ENCODE measurements at regions not wholly inside any gene's neighbourhood (a gene's known extent, or its start where the extent isn't known, plus 50 kb on each side); places are given as distances from the start of the nearest gene placed in this dataset.

GRCh38 chr18:11320986-11321385 is 171.6 kb upstream of the PIEZO2 start:
- peak; percentile 49 for DNase-seq (ENCODE audit: low read depth)

GRCh38 chr18:11316546-11316945 is 167.2 kb upstream of the PIEZO2 start:
- no peak for DNase-seq (ENCODE audit: low read depth)

GRCh38 chr18:11310476-11311086 is 161.2 kb upstream of the PIEZO2 start:
- DNase-seq (ENCODE audit: low read depth): peak; percentile 58

DNA sequence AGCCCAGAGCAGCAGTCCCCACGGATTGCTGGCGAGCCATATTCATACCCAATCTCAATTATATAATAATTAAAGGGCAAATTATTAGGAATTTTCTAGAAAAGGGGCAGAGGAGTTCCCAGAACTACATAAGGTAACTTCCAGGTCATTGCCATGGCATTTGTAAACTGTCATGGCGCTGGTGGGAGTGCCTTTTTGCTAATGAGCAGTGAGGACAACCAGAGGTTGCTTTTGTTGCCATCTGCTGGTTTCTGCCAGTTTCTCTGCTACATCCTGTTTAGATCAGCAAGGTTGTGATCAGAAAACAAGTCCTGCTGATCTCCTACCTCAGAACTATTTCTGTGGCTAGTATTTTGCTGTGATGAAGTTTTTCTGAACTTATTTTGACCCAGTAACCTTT is 159.8 kb upstream of the PIEZO2 start:
- peak; percentile 38 for DNase-seq (ENCODE audit: low read depth)

DNA sequence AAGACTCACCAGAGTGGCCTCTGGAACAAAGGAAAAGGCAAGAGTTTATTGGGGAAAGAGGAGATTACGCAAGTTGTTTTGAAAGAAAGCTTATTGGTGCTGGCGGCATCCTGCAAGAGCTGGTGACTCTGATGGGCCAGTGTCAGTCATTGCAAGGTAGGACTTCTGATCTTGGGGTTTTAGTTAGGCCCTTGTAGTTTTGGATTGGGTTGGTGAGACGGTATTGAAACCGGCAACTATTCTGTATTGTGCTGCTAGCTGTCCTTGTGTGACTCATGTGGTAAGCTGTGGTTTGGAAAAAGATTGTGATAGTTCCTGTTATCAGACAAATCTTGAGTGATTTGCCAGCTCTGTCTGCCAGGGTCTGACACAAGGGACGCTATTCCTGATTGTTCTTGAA is 159.1 kb upstream of the PIEZO2 start:
- peak; percentile 47 for DNase-seq (ENCODE audit: low read depth)

- DNase-seq (ENCODE audit: low read depth): no peak
These were observed 158.3 kb upstream of the PIEZO2 start for GRCh38 chr18:11307716-11308115.

DNA sequence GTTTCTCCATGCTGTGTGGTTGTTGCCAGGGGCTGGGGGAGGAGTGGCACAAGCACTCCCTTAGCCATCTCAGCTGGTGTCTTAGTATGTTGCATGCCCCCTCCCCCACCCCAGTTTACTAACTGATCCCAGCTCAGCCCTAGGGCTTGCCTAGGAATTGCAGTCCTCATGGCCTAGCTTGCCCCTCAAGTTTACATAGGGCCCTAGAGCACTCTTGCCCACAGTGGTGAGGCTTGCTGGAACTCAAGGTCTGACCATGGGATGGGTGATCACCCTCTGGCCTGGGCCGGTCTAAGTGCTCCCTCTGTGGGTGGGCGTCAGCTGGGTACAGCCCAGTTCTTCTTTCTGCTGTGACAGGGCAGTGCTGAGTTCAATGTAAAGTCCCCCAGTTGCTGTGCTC is 156.1 kb upstream of the PIEZO2 start:
- no peak for DNase-seq (ENCODE audit: low read depth)

GRCh38 chr18:11304928-11305327 is 155.6 kb upstream of the PIEZO2 start:
- DNase-seq (ENCODE audit: low read depth): no peak

DNA sequence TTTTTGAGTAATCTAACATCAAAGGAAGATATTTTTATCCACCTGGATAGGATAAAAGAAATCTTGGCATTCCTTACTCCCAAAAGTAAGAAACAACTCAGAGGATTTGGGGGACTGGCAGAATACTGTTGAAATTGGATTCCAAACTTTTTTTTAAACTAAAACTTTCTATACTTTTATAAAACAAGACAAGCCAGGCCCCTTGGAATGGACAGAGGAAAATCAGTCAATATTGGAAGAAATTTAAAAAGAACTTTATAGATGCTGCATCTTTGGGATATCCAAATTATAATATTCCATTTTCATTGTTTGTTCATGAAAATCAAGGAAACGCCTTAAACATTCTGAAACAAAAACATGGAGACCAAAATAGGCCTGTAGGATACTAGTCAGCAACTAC is 147.6 kb upstream of the PIEZO2 start:
- DNase-seq (ENCODE audit: low read depth): no peak

GRCh38 chr18:11293794-11294193 is 144.4 kb upstream of the PIEZO2 start:
- no peak for DNase-seq (ENCODE audit: low read depth)

DNA sequence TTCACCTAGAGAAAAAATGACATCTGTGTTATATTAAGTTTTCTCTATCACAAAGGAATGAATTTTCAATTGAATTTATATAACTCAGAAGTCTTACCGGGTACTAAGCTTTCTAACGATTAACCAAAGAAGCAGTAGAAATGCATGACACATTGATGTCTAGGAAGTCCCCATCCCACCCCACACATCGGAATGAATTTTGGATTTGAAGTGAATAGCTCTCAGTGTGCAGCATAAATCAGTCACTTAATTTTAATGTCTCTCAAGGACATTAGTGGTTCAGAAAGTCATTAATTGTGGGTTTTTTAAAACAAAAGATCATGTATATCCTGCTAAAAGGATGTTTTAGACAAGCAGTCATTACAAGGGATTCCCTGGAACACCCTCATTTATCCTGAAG is 141.4 kb upstream of the PIEZO2 start:
- no peak for DNase-seq (ENCODE audit: low read depth)

DNA sequence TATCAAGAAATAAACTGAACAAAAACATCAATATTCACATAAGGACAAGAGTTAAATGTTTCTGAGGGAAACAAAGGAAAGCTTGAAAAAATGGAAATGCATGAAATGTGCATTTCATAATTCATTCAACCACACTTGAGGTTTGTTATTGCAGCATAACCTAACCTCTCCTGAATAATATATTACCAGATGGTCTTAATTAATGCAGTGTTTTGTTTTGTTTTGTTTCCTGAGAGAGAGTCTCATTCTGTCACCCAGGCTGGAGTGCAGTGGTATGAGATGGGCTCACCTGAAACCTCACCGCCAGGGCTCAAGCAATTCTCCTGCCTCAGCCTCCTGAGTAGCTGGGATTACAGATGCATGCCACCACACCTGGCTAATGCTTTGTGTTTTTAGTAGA is 139.9 kb upstream of the PIEZO2 start:
- no peak for DNase-seq (ENCODE audit: low read depth)

- no peak for DNase-seq (ENCODE audit: low read depth)
These were observed 139.0 kb upstream of the PIEZO2 start for GRCh38 chr18:11288401-11288800.

GRCh38 chr18:11286431-11286830 is 137.1 kb upstream of the PIEZO2 start:
- no peak for DNase-seq (ENCODE audit: low read depth)

GRCh38 chr18:11284811-11285210 is 135.4 kb upstream of the PIEZO2 start:
- no peak for DNase-seq (ENCODE audit: low read depth)

- DNase-seq (ENCODE audit: low read depth): no peak
These were observed 135.0 kb upstream of the PIEZO2 start for GRCh38 chr18:11284349-11284748.

DNA sequence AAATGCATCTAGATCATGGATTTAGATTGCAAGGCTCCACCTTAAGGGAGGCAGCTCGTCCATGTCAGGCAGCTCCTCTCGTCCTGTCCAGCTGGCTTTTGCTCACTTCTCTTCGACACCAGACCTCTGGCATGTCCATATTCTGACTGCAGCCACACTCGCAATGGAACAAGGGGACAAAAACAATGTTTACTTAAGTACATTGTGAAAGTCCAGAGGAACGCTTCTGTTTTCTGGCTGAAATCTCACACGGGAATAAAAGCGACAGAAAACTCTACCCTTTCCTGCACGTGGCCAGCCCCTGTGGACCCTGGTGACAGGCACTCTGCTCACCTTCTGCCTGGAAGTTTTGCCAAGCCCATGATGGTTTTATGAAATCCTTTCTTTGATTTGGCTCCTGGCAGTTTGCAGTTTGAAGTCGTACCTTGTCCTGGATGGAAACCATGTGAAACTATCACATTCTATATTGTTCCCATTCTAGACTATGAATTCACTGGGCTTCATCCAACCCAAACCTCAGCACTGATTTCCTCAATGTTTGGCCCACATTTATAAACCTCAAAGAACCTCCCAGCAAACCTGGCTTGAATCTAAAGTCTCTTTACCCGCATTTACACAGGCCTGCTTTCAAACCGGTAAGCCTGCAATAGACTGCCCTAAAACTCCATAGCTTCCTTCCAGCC is 134.3 kb upstream of the PIEZO2 start:
- no peak for DNase-seq (ENCODE audit: low read depth)

GRCh38 chr18:11279461-11279860 is 130.1 kb upstream of the PIEZO2 start:
- DNase-seq (ENCODE audit: low read depth): no peak

- DNase-seq (ENCODE audit: low read depth): no peak
These were observed 127.3 kb upstream of the PIEZO2 start for GRCh38 chr18:11276678-11277077.

DNA sequence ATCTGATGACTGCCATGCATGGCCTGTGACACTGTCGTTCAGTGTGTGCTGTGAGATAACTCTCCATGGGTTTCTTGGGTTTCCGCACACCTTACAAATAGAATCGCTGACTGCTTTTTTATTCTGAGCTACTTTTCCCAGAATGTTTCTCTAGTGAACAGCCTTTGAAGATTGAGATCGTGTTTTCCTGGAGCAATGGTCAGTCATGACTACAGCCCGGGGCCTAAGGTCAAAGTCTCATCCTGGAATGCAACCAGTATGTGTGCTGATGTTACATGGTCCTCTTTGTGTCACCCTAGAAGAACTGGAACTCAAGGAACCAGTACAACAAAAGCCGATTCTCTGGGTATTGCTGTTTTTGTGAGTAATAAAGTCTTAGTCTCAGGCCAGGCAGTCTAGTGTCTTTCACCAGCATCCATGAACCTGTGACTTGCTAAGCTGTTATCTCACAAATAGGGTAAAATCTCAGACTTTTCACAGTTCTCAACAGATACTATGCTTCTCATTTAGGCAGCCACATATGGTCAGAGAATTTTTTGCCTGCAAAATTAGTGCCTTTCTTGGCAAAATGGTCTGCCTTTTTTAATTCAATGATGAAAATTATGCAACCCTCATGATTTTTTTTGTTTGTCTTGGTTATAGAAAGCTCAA is 124.9 kb upstream of the PIEZO2 start:
- DNase-seq (ENCODE audit: low read depth): no peak

GRCh38 chr18:11272516-11272915 is 123.1 kb upstream of the PIEZO2 start:
- DNase-seq (ENCODE audit: low read depth): no peak

- DNase-seq (ENCODE audit: low read depth): no peak
These were observed 122.6 kb upstream of the PIEZO2 start for GRCh38 chr18:11271954-11272353.

DNA sequence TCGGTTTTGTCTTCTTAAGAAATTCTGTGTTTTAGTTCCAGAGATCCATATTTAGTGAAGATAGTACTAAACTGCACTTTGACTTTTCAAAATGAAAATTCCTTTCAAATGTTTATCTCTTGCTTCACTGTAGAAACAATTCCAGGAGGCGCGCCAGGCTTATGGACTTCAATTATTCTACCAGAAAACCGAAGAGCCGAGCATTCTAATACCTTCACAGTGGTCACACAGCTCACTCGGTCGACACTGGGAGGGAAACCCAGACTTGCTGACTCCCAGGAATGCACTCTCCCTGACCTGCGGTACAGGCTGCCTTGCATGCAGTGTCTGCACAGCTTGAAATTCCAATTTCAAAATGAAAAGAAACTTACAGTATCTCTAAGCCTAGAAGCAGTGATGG is 119.9 kb upstream of the PIEZO2 start:
- DNase-seq (ENCODE audit: low read depth): no peak

All from Daoy (cell line).